HuH-7.5 (cell line): ENCODE measurements at regions not wholly inside any gene's neighbourhood (a gene's known extent, or its start where the extent isn't known, plus 50 kb on each side); places are given as distances from the start of the nearest gene placed in this dataset.

Experiments
- DNase-seq: peaks from one replicate; pipeline ENCODE4 v3.0.0; 2011; ENCODE audit warnings: low spot score

- DNase-seq: no peak
Measured at GRCh38 chr10:10584161-10584560, 433.5 kb upstream of the CELF2 start.

GRCh38 chr10:10587744-10588393, 429.8 kb upstream of the CELF2 start:
- no peak for DNase-seq

DNA sequence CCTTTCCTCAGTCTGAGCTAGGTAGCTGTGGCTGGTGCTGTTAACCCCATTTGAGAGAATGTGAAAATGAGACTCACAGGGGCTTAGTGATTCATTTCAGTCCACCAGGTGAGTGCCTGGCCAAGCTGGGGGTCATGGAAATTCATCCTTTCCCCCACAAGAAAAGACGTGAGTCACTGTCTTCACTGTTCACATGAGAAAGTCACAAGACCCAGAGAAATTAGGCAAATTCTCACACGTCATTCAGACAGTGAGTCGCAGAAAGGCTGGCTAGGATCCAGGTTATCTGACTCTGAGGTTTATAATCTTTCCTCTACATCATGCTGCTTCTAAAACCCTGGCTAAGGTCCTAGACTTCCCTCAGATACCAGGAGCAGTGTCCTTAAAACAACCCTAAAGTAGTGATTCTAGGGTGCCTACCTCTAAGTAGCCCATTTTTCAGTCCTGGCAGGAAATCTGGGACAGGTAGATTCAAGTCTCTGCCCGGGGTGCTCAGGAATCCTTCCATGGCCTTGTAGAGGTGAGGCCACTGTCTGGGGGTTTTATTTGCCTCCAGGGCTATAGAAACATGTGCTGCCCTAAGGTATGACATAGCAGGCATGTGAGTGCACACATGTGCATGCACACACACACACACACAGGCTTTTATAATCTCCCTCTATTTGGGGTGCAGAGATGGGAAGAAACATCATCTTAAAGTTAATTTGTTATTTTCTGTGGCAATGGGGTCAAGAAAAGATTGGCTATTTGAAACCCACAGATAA, 427.9 kb upstream of the CELF2 start:
- DNase-seq: no peak

- DNase-seq: no peak
Measured at GRCh38 chr10:10591715-10592341, 425.8 kb upstream of the CELF2 start.

DNA sequence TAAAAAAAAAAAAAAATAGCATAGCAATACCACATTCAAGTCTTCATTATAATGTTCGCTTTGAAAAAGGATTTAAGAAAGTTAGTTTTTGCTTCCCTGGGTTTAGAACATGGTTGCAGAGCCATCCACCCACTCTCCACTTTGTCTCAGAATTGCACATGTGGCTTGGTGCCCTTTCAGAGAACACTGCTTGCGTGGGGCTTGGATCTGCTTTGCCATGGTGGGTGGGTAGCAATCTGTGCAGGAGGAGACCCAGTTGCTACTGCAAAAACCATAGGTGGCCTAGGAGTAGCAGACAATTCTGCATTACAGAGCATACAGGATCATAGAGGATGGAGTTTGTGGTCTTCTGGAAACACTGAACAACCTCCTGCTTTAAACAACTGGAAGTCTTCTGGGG, 421.4 kb upstream of the CELF2 start:
- no peak for DNase-seq

DNA sequence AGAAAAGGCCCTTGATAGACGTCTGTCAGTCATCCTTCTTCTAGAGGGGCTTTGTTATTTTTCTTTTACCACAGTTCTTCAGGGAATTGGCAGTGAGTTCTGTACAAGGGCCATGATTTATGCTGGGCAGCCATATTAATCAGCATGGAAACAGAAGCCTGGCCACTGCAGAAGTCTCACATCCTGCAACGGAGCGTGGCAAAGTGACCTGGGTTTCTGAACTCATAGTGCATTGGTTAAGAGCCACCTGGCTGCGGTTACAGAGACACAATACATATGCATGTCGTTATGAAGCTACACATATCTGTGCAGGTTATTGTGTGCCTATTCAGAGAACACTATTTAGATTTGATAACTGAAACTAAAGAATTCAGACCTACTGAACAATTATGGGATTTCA, 419.4 kb upstream of the CELF2 start:
- DNase-seq: no peak

DNA sequence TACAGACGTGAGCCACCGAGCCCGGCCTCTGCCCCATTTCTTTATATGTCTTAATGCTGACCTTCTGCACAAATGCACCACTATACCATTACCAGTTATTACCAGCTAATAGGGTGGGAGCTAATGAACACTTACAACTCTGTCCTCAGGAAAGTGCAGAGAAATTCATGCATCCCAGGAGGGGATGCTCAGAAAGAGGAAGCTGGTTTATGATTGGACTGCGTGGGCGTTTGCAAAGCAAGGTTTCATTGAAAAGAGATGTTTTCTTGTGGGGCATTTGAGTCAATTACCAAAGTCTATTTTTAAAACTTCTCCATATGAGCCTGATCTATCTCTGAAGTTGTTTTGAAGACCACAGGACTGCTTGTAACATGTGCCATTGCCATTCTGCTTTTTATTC, 417.7 kb upstream of the CELF2 start:
- DNase-seq: no peak

GRCh38 chr10:10605551-10606081, 412.1 kb upstream of the CELF2 start:
- no peak for DNase-seq

GRCh38 chr10:10609379-10609955, 408.2 kb upstream of the CELF2 start:
- DNase-seq: no peak

DNA sequence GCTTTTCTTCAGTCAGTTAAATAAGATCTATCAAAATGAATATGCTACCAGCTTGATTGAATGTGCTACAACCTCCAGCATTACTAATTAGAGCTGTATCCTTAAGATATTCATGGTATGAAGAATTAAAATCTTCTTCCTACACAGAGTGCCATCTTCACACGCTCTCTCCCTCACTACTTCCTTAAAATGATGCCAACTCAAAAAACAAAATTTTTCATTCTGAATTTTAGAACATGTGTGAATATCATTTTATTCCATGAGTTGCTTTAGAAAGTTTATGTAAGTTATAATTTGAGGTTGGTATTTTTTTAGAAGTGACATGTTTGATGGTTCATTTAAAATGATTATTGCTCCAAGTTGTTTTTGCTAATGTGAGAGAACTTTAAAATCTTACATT, 407.5 kb upstream of the CELF2 start:
- no peak for DNase-seq

DNA sequence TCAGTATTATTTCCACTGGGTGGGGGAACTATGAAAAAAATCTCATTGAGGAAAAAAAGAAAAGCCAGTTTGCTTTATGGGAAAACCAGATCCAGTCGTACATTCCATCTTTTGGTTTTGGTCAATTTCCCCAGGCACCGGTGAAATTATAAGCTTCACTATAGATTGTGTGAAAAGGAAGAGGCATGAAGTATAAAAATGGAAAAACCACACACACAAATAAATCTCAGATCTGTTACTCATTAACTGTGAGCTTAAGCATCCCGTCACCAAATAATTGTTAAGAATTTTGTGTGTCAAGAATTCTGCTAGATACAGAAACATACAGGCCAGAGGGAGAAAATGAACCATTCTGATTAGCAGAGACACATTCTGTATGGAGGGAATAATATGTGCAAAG, 405.5 kb upstream of the CELF2 start:
- no peak for DNase-seq

GRCh38 chr10:10613656-10614244, 403.9 kb upstream of the CELF2 start:
- no peak for DNase-seq

DNA sequence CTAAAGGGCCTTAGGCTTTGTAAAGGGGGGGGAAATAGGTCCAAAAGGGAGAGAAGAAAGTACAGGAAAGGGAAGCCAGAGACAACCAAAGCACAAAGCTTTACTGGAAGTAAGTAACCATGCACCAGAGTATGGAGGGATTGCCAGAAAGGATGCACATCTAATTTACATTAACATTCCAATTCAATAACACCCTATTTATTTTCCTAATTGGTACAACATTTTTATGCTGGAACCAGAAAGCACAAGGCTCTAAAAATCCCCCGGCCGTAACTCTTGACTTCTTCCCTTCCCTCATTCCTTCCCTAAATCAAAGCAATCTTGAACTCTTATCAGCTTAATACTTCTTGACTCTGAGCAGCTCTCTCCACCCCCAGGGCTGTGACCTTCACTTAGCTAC, 400.0 kb upstream of the CELF2 start:
- DNase-seq: no peak

- DNase-seq: no peak
Measured at GRCh38 chr10:10618139-10618538, 399.5 kb upstream of the CELF2 start.

DNA sequence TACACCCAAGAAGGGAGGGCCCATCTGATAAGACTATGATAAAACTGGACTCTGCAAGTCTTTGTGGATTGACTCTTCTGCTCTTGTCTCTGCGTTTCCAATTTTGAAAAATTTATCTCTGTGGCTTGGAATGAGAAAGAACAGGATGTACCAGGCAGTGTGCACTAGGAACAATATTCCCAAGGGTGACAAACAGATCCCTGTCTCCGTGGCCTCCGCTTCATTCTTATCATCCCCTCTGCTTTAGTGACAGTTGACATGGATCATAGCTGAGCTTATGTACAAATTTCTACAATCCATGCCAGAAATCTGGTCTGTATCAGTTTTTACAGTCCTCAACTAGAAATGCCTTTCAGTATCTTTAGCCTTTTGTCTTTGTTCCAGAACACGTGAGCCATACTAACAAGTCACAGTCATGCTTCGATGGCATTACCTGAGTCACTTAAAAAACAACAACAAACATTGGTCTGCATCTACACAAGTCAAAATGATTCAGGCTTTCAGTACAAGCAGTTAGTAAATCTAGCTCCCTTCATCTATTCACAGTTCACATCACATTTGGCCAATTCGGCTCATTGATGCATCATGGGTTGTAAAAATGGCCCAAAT, 393.6 kb upstream of the CELF2 start:
- no peak for DNase-seq

GRCh38 chr10:10624567-10624962, 393.1 kb upstream of the CELF2 start:
- DNase-seq: no peak

- no peak for DNase-seq
Measured at GRCh38 chr10:10625491-10625890, 392.2 kb upstream of the CELF2 start.

DNA sequence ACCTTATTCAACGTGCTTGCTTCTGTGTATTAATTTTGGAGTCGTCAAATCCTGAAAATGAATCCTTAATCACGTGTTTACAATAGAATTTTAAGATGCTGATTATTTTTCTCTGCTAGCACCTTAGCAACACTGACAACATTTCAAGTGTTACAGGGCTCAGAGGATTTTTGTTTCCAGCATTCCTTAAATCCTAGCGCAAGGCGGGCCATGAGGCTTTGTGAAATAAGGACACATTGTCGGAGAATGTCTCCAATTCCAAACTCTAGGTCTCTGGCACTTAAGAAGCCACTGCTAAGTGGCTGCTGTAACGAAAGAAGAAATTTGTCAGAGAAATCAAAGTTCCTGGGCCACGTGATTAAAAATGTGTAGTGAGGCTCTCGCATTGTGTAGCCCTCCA, 390.9 kb upstream of the CELF2 start:
- no peak for DNase-seq

- no peak for DNase-seq
Measured at GRCh38 chr10:10627414-10627813, 390.3 kb upstream of the CELF2 start.

GRCh38 chr10:10629512-10629911, 388.2 kb upstream of the CELF2 start:
- no peak for DNase-seq

DNA sequence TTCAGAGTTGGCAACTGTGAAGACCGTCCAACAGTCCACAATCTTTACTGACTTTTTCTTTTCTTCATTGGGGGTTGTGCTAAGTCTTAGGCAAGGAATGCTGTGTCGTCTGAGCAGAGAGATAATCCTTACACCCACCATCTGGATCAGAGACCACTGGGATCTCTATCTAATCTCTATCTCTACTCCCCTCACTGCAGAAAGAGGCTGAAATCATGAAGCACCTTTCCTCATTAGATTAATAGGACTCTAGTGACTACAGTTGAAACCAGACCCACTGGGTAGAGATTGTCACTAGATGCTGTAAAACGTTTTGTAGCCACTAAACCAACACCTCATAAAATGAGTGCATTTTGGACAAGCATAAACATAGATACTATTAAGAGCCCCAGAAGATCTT, 387.4 kb upstream of the CELF2 start:
- DNase-seq: no peak

- no peak for DNase-seq
Measured at GRCh38 chr10:10630782-10631181, 386.9 kb upstream of the CELF2 start.
